Cardiac fibroblast (primary cell): ENCODE measurements at regions not wholly inside any gene's neighbourhood (a gene's known extent, or its start where the extent isn't known, plus 50 kb on each side); places are given as distances from the start of the nearest gene placed in this dataset.

Experiments used
- DNase-seq, 2 donors: peaks; one replicate each; pipeline versions ENCODE4 v3.0.0 to v3.0.0-alpha.2; 2010; ENCODE audit warnings: low read depth in 2 of 2
- H3K4me3 ChIP-seq, 2 donors: replicated peaks in 1 of 2; 1 replicate in 1 of 2; 2 replicates in 1 of 2; pipeline ENCODE4 v1.5.1; 2011; ENCODE audit warnings: low read depth in 2 of 2, low read length in 2 of 2, mild to moderate bottlenecking in 2 of 2, moderate library complexity in 1 of 2
- CTCF ChIP-seq: IDR thresholded peaks from one replicate; pipeline ENCODE4 v1.5.1; 2011; ENCODE audit warnings: low read depth, mild to moderate bottlenecking, low read length, inconsistent platforms

GRCh38 chr3:127484601-127485388 is 105.7 kb downstream of the TPRA1 start:
- H3K4me3 ChIP-seq: no peak overlapping the region
- TF ChIP-seq CTCF: no peak
- peak in 1 of 2 donors; percentile 13 for DNase-seq

GRCh38 chr3:127483902-127484591 is 106.5 kb downstream of the TPRA1 start:
- DNase-seq: no peak
- no peak for TF ChIP-seq CTCF
- H3K4me3 ChIP-seq: no peak overlapping the region

GRCh38 chr3:127483005-127483641 is 107.4 kb downstream of the TPRA1 start:
- no peak for DNase-seq
- no peak overlapping the region for H3K4me3 ChIP-seq
- no peak for TF ChIP-seq CTCF

GRCh38 chr3:127482216-127483004 is 108.1 kb downstream of the TPRA1 start:
- DNase-seq: peak in 1 of 2 donors; percentile 24

GRCh38 chr3:127480196-127480954 is 110.2 kb downstream of the TPRA1 start:
- TF ChIP-seq CTCF: no peak
- H3K4me3 ChIP-seq: no peak overlapping the region
- no peak for DNase-seq

More at GRCh38 chr3:127482216-127483004, 108.1 kb downstream of the TPRA1 start:
- H3K4me3 ChIP-seq: no peak overlapping the region
- no peak for TF ChIP-seq CTCF

- DNase-seq: no peak
- H3K4me3 ChIP-seq: no peak overlapping the region
- no peak for TF ChIP-seq CTCF
Observed at GRCh38 chr3:127479449-127479848, 111.1 kb downstream of the TPRA1 start.
